Esophagus muscularis mucosa (tissue), 4 donors: ENCODE measurements at regions not wholly inside any gene's neighbourhood (a gene's known extent, or its start where the extent isn't known, plus 50 kb on each side); places are given as distances from the start of the nearest gene placed in this dataset.

ENCODE experiments used
- DNase-seq: peaks from one replicate; pipeline ENCODE4 v3.0.0-alpha.2; 2017; ENCODE audit errors: extremely low spot score
- H3K27ac ChIP-seq, 4 donors: fragments of 200-600 bp; sonication (generic); replicated peaks in 1 of 4; 1 replicate in 3 of 4; 2 replicates in 1 of 4; pipeline ENCODE4 v1.5.1; 2016 to 2019; ENCODE audit warnings: mild to moderate bottlenecking in 1 of 4
- H3K27me3 ChIP-seq, 4 donors: fragments of 200-600 bp; sonication (generic); one replicate each; pipeline versions ENCODE4 v1.5.1 to v1.6.0; 2016 to 2019
- H3K36me3 ChIP-seq, 4 donors: fragments of 200-600 bp; sonication (generic); one replicate each; pipeline ENCODE4 v1.5.1; 2016 to 2019
- H3K4me1 ChIP-seq, 4 donors: fragments of 200-600 bp; sonication (generic); one replicate each; pipeline ENCODE4 v1.5.1; 2016 to 2019
- H3K4me3 ChIP-seq, 4 donors: fragments of 200-600 bp; sonication (generic); 1 replicate in 2 of 4; 2 replicates in 2 of 4; pipeline ENCODE4 v1.5.1; 2016 to 2019; ENCODE audit warnings: mild to moderate bottlenecking in 4 of 4, moderate library complexity in 1 of 4
- H3K9me3 ChIP-seq, 4 donors: fragments of 200-600 bp; sonication (generic); 1 replicate in 3 of 4; 2 replicates in 1 of 4; pipeline ENCODE4 v1.5.1; 2016 to 2019
- EP300 ChIP-seq: sonication (generic); formaldehyde crosslinking; IDR thresholded peaks from one replicate; pipeline ENCODE4 v1.6.1; 2017; ENCODE audit warnings: antibody characterized with exemption
- POLR2A ChIP-seq: fragments of 450-650 bp; IDR thresholded peaks from one replicate; pipeline ENCODE4 v1.6.1; 2017; ENCODE audit warnings: antibody characterized with exemption, moderate library complexity, mild to moderate bottlenecking, low read depth
- POLR2AphosphoS5 ChIP-seq, 2 donors: sonication (generic); formaldehyde crosslinking; IDR thresholded peaks; one replicate each; pipeline ENCODE4 v1.6.1; 2017; ENCODE audit warnings: antibody characterized with exemption in 2 of 2
- WGBS: methylation state at CpG from one replicate; pipeline ENCODE4 v1.1.5; 2018; 5-methylcytosine and 5-hydroxymethylcytosine counted together
- intact Hi-C: fragments of 100-400 bp; cut with DNase I; formaldehyde crosslinking; loops from one replicate; pipeline ENCODE4 v1.15.1; 2023
- TF ChIP-seq, protein P1 (sequence below), 3 experiments: fragments of 200-600 bp in 2 of 3; fragments of 450-650 bp in 1 of 3; sonication (generic) in 2 of 3; IDR thresholded peaks; one replicate each; pipeline ENCODE4 v1.5.1; 2017 to 2019; ENCODE audit warnings: antibody characterized with exemption in 3 of 3, mild to moderate bottlenecking in 2 of 3, moderate library complexity in 1 of 3

DNA sequence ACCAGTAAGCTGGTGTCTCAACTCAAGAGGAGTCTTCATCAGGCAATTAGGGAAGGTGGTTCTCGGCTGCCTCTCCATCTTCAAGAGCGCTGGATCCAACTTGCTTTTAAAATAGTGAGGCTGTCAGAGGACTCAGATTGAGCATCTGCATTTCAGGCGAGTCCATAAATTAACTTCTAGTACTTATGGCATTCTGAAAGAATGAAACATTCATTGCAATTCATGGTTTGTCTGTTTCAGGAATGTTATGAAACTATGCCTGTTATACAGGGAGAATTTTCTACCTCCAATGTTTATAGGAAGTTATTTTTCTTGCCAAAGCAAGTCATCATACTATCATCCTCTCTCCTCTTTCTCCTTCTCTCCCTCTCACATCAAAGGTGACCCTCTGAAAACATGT lies 883.2 kb downstream of the SLC4A3 start:
- intact Hi-C loops = no loop called here
- no peak overlapping the region for H3K27ac ChIP-seq

DNA sequence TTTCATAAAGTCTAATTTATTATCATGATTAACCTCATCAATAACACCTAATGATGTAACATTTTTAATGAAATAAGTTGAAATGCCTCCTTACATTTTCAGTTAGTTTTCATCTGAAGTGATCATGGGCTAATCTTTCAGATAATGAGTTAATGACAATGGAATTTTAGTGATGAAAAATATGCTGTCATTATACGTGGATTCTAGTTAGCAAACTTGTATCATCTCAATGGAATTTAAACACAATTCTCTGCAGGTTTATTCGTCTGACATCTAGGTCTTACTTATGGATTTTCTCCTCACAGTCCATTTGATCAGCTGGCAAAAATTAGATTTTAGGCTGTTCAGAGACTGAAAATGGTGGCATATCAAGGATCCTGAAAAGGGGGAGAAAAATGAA lies 885.0 kb downstream of the SLC4A3 start:
- Histone ChIP-seq H3K4me1 (peaks cover 0 to 17% (median 6%) of the 10 kb centered on the region in 4 donors), H3K9me3 (no peaks in the 10 kb centered on the region), H3K36me3 (no peaks in the 10 kb centered on the region), H3K27ac (no peak overlapping the region), H3K4me3 (no peak overlapping the region), H3K27me3 (no peaks in the 10 kb centered on the region)
- 34% methylated on average over 2 of the region's 2 CpGs for WGBS
- intact Hi-C loops = no loop called here
- TF ChIP-seq POLR2A = no peak
- TF ChIP-seq POLR2AphosphoS5 (IDR thresholded peaks at IDR 0.05) = no peak
- TF ChIP-seq, protein P1, sequence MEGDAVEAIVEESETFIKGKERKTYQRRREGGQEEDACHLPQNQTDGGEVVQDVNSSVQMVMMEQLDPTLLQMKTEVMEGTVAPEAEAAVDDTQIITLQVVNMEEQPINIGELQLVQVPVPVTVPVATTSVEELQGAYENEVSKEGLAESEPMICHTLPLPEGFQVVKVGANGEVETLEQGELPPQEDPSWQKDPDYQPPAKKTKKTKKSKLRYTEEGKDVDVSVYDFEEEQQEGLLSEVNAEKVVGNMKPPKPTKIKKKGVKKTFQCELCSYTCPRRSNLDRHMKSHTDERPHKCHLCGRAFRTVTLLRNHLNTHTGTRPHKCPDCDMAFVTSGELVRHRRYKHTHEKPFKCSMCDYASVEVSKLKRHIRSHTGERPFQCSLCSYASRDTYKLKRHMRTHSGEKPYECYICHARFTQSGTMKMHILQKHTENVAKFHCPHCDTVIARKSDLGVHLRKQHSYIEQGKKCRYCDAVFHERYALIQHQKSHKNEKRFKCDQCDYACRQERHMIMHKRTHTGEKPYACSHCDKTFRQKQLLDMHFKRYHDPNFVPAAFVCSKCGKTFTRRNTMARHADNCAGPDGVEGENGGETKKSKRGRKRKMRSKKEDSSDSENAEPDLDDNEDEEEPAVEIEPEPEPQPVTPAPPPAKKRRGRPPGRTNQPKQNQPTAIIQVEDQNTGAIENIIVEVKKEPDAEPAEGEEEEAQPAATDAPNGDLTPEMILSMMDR (IDR thresholded peaks at IDR 0.05) = no peak
- no peak for TF ChIP-seq EP300
- no peak for DNase-seq

More for the DNA sequence above, 883.2 kb downstream of the SLC4A3 start:
- 94% methylated on average over 3 of the region's 3 CpGs for WGBS
- no peak for DNase-seq
- Histone ChIP-seq H3K9me3 (no peaks in the 10 kb centered on the region), H3K36me3 (no peaks in the 10 kb centered on the region), H3K4me1 (peaks cover 0 to 17% (median 6%) of the 10 kb centered on the region in 4 donors), H3K4me3 (no peak overlapping the region), H3K27me3 (no peaks in the 10 kb centered on the region)
- TF ChIP-seq POLR2AphosphoS5 (IDR thresholded peaks at IDR 0.05) = no peak

DNA sequence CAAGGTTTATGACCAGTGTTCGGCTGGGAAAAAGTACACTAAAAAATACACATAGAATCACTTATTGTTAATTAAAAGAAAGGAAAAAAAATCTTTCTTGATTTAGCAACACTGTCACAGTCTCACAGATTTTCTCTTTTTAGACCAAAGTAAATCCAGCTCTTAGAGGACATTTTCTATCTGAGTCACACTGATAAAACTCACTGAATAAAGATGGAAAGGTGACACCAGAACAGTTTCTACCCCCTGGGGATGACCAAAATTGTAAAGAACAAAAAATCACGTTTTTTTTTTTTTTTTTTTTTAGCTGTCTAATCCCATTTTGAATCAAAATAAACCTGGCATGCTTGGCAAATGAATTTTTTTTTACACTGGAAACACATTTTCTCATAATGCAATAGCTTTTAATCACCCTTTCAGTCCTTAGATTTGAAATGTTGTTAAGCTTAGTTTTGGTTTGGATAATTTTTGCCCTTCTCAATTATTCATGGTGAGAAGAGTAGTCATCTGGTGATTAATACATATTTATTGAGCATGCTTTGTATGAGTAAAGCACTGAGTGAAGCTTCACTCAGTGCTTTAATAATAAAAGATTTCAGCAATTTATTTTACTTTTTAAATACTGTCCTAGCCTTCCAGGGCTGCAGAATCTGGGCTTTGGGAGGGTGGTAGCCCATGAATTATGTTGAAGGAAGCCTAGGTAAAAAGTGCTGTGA lies 886.3 kb downstream of the SLC4A3 start:
- intact Hi-C loops = no loop called here
- DNase-seq = no peak
- H3K4me1 ChIP-seq = peaks cover 0 to 17% (median 6%) of the 10 kb centered on the region in 4 donors
- 65% methylated on average over 2 of the region's 2 CpGs for WGBS
- H3K27ac ChIP-seq = no peak overlapping the region
- TF ChIP-seq, protein P1 (IDR thresholded peaks at IDR 0.05) = no peak
- no peak for TF ChIP-seq POLR2AphosphoS5 (IDR thresholded peaks at IDR 0.05)
- no peak for TF ChIP-seq EP300
- TF ChIP-seq POLR2A = no peak
- no peaks in the 10 kb centered on the region for H3K36me3 ChIP-seq
- H3K4me3 ChIP-seq = no peak overlapping the region
- no peaks in the 10 kb centered on the region for H3K27me3 ChIP-seq
- no peaks in the 10 kb centered on the region for H3K9me3 ChIP-seq

DNA sequence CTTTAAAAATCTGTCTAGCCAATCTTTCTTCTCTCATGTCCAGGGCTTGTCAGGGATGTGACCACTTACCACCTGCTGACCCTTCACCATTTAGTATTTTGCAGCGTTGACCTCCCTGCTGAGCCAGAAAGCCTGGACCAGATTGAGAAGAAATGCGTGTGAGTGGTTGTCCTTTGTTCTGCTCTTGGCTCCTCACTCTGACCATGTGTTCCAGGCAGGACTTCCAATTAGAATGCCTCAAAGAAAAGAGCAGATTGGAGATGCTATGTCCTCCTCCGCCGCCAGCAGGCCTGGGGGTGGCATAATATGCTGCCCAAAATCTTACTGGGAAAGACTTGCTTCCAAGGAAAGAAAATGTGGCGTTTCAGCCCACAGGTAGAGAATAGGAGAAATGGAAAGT lies 894.1 kb downstream of the SLC4A3 start:
- intact Hi-C loops = no loop called here
- Histone ChIP-seq H3K27me3 (no peaks in the 10 kb centered on the region), H3K9me3 (no peaks in the 10 kb centered on the region), H3K27ac (no peak overlapping the region), H3K4me1 (no peaks in the 10 kb centered on the region), H3K36me3 (no peaks in the 10 kb centered on the region), H3K4me3 (no peak overlapping the region)
- TF ChIP-seq POLR2A (no peak), POLR2AphosphoS5 (IDR thresholded peaks at IDR 0.05) (no peak), EP300 (no peak)
- TF ChIP-seq, protein P1 (IDR thresholded peaks at IDR 0.05) = no peak
- no peak for DNase-seq
- 90% methylated on average over 5 of the region's 5 CpGs for WGBS

DNA sequence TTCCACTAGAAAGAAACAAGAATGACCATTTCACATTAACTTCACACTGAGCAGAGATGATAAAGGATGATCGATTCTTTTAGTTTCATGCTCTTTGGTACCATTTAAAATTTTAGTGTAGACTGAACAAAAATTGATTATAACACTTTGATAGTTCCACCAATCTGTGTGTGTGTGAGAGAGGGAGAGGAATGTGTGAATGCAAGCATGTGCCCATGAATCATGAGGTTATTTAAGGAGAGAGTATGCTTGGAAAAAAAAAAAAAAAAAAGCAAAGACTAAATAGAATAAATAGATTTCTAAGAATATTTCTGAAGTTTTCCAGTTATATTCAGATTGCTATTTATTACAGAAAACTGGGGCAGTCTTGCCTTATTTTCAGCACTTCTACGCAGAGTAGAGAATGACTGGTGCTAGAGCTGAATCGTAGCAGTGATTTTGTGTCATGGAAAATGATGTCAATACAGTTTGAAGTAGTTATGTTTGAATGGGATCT lies 900.8 kb downstream of the SLC4A3 start:
- Histone ChIP-seq H3K27ac (no peak overlapping the region), H3K4me3 (no peak overlapping the region), H3K27me3 (no peaks in the 10 kb centered on the region), H3K36me3 (no peaks in the 10 kb centered on the region), H3K4me1 (peaks cover 0 to 3% (median 0%) of the 10 kb centered on the region in 4 donors), H3K9me3 (peaks cover 0 to 10% (median 4%) of the 10 kb centered on the region in 4 donors)
- WGBS = 86% methylated on average over 3 of the region's 3 CpGs
- intact Hi-C loops = no loop called here
- no peak for DNase-seq
- no peak for TF ChIP-seq POLR2A
